ENCODE measurements at regions not wholly inside any gene's neighbourhood (a gene's known extent, or its start where the extent isn't known, plus 50 kb on each side); places are given as distances from the start of the nearest gene placed in this dataset.
A peak's percentile ranks its signal among the peaks of the same experiment; 100 is the strongest.

DNA sequence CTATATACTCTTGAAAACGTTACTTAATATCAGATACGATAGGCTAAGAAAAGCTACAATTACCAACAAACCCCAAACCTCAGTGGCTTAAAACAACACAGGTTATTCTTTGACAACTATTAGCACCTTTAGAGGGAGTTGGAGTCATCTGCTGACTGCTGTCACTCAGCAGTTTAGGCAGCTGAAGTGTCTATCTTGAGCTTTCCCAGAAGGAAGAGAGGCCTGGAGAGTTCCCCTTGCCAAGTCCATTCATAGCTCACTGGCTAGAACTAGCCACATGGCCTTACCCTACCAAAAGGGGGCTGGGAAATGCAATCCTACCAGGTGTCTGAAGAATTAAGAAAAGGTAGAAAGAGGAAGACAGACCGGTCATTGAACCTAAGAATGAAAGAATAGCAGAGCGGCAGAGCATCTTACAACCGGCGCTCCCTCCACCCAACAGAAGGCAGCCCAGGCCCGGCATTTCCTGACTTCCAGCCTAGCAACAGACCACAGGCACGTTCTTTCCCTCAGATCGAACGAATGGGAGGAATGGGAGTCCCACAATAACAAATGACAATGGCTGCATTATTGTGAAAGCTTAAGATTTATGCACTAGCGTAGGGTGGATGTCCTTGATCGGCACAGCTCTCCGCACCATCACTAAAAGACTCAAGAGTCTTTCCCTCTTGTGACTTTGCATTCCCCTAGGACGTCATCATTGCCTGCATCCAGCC is 211.2 kb upstream of the CTAGE1 start:
- no peak for DNase-seq

- DNase-seq, result no peak
Measured at GRCh38 chr18:22630980-22631379, 213.3 kb upstream of the CTAGE1 start.

GRCh38 chr18:22632191-22632590 is 214.5 kb upstream of the CTAGE1 start:
- peak; percentile 15 for DNase-seq

DNA sequence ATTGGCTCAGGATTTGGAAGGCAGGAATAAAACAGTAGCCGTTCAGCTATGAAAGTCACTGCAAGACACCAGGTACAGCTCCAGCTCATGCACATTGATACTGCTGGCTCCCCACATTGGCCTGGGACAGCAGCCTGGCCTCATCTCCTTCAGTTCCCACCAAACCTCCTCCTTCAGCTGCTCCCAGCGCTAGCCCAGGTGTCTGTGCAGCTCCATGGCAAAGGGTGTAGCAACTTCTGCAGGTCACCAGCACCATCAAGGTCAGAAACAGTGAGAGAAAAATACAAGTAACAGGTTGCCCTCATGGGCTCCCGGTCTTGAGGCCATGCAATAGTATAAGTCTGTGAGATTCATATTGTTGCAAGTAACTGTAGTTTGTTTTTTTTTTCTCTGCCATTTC is 216.7 kb upstream of the CTAGE1 start:
- DNase-seq, result no peak

GRCh38 chr18:22637787-22638186 is 220.1 kb upstream of the CTAGE1 start:
- DNase-seq, result peak; percentile 83

DNA sequence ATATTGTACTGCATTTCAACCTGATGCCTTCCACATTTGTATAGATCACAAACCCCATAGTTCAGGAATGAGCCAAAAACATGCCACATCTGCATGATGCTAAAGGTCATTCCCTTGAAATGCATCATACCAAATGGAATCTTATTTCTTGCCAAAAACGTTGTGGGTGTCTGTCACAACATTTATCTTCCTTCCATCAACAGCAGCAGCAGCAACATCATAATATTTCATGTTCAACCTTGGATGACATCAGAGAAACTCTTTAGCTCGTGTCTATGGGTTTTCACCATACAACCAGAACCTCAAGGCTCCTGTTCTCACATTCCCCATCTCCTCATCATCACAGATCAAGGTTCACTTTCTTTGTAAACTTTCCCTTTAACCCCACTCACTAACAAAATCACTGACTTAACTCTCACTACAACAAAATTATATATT is 221.3 kb upstream of the CTAGE1 start:
- DNase-seq, result peak; percentile 96

DNA sequence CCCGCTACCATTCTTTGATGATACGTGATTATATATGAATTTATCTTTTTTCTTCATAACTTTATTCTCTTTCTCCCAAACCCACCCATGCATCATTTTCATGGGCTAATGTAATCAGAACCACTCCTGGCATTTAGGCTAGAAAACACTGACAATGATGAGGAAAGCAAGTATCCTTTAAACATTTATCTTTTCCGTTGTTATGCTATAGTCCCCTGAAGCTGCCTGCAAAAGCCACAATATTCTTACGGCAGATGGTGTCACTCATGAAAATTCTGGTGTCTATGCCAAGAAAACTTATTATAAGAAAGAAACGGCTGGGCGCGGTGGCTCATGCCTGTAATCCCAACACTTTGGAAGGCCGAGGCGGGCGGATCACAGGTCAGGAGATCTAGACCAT is 221.8 kb upstream of the CTAGE1 start:
- peak; percentile 6 for DNase-seq

- DNase-seq, result no peak
Measured at GRCh38 chr18:22640281-22640842, 222.6 kb upstream of the CTAGE1 start.

DNA sequence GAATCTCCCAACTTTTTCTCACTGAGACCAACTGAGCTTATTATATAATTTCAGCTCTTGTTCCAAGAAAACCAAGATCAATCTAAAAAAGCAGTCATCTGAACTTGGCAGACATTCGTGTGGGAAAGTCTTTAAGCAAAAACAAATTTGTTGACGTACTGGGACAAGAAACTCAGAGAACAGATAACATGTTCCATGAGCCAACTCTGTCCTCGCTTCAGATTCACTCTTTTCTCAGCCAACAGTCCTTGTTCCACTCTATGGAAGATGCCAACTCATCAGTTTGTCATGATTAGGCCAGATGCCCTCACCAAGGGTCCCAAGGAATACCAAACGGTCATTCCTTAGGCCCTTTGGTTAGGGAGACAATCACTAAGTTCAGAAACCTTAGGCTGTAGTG is 224.2 kb upstream of the CTAGE1 start:
- DNase-seq, result no peak

DNA sequence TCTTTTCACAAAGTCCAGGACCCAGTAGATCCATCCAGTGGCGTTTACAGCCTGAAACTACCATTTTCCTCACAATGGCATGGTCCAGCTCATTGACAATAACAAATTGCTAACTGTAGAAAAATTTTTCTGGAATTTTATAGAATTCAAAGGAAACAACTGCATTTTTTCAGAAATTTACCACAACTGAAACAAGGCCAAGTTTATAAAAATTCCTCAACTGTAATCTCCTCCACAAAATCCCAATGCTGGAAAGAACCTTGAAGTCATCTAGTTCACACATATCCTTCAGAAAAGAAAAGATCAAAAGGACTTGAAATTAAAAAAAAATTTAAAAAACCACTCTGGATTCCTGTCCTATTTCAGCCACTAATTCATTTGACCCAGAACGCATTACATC is 226.0 kb upstream of the CTAGE1 start:
- peak; percentile 62 for DNase-seq

DNA sequence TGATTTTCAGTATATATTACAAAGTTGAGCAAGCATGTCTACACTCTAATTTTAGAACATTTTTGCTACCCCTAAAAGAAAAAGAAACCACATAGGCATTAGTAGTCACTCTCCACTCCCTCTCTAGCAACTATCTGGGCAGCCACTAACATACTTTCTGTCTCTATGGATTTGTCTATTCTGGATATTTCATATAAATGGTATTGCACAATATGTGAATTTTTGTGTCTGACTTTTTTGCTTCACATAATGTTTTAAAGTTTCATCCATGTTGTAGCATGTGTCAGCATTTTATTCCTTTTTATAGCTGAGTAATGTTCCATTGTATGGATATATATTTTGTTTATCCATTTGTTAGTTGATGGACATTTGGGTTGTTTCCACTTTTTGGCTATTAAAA is 232.5 kb upstream of the CTAGE1 start:
- DNase-seq, result no peak

DNA sequence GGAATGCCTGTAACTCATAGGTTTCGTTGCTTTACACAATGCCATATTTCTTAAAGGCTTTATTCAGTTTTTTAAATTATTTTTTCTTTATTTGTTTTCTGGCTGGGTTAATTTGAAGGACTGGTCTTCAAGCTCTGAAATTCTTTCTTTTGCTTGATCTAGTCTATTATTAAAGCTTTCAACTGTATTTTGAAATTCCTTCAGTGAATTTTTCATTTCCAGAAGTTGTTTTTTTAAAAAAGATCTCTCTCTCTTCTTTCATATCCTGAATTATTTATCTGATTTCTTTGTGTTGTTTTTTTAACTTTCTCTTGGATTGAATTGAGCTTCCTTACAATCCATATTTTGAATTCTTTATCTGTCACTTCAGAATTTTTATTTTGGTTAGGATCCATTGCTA is 239.9 kb upstream of the CTAGE1 start:
- DNase-seq, result no peak

DNA sequence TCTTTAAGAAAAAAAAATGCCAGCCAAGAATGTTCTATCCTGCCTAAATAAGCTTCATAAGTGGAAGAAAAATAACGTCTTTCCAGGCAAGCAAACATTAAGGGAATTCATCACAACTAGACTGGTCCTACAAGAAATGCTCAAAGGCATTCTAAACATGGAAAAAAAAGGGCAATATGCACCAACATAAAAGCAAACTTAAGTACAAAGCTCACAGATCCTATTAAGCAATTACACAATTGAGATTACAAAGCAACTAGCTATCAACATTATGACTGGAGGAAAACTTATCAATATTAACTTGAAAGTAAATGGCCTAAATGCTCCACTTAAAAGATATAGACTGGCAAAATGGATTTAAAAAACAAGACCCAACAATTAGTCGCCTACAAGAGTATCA is 240.6 kb upstream of the CTAGE1 start:
- DNase-seq, result no peak

DNA sequence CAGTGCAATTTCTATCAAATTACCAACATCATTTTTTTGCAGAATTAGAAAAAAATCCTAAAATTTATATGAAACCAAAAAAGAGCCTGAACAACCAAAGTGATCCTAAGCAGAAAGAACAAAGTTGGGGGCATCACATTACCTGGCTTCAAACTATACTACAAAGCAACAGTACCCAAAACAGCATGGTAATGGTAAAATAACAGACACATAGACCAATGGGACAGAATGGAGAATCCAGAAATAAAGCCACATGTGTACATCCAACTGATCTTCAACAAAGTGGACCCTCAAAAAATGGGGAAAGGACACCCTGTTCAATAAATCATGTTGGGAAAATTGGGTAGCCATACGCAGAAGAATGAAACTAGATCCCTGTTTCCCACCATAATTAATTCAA is 245.7 kb upstream of the CTAGE1 start:
- no peak for DNase-seq

DNA sequence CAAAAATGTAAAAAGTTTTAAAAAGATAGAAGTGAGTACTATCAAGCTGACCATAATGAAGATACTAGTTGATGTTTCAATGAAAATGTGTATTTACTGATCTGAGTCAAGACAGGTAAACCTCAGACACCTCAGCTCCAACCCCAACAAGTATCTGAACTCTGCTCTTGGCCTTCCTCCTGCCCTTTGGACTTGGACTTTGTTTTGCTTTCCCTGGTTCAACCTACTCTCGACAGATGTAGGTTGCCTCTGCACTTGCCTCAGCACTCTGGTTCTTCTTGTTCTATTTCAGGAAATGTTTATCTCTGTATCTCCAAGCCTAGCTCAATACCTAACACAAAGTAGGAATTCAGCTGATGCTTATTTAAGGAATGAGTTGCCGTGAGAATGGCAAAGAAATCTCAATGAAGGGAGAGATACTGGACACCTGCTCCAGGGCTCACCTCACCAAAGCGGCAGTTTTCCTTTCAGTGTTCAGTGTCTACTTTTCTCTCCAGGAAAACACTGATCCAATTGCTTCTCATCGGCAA is 248.8 kb upstream of the CTAGE1 start:
- no peak for DNase-seq

DNA sequence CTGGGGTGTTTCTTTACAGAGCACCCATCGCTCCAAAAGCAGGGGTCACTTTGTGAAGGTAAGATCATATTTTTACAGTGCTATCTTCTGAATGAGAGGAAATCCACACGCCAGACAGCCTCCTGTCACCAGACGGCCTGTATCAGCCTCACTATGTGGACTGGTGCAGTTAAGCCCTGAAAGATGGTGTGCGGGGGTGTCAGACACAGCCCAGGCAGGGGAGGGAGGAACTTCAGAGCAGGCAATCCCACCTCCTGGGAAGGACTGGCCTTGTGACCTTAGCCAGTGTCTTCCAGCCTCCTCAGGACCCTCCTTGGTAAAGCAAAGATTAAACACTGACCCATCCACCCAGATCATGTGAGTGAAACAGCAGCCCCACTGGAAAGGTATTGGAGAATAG is 249.4 kb upstream of the CTAGE1 start:
- no peak for DNase-seq

GRCh38 chr18:22667616-22668422 is 250.1 kb upstream of the CTAGE1 start:
- DNase-seq, result peak; percentile 97

- peak; percentile 42 for DNase-seq
Measured at GRCh38 chr18:22668496-22668895, 250.8 kb upstream of the CTAGE1 start.

- no peak for DNase-seq
Measured at GRCh38 chr18:22670914-22671313, 253.2 kb upstream of the CTAGE1 start.

- DNase-seq, result no peak
Measured at GRCh38 chr18:22673182-22673862, 255.6 kb upstream of the CTAGE1 start.

- peak; percentile 95 for DNase-seq
Measured at GRCh38 chr18:22674272-22674671, 256.6 kb upstream of the CTAGE1 start.

GRCh38 chr18:22675006-22675405 is 257.3 kb upstream of the CTAGE1 start:
- no peak for DNase-seq

GRCh38 chr18:22676423-22676822 is 256.7 kb upstream of the RBBP8 start:
- DNase-seq, result no peak
